GM23338 (cell line): ENCODE measurements at regions not wholly inside any gene's neighbourhood (a gene's known extent, or its start where the extent isn't known, plus 50 kb on each side); places are given as distances from the start of the nearest gene placed in this dataset.

ENCODE experiments used
- CREB1 ChIP-seq: fragments of 250-450 bp; sonication (Bioruptor Pico); IDR thresholded peaks from 2 replicates; pipeline ENCODE4 v1.5.0; 2020; ENCODE audit warnings: low read depth, mild to moderate bottlenecking, moderate library complexity
- CTCF ChIP-seq, 2 experiments: fragments of 200-600 bp in 1 of 2; sonication (generic) in 1 of 2; conservative IDR thresholded peaks; 2 replicates each; pipeline versions ENCODE4 v1.5.1 to v1.6.1; 2016 to 2017; ENCODE audit warnings: antibody characterized with exemption in 2 of 2, low read depth in 2 of 2, mild to moderate bottlenecking in 2 of 2, moderate library complexity in 1 of 2
- ETS1 ChIP-seq: IDR thresholded peaks from 2 replicates; pipeline ENCODE4 v1.6.1; 2016; ENCODE audit warnings: antibody characterized with exemption
- EZH2 ChIP-seq: fragments of 200-600 bp; sonication (generic); IDR thresholded peaks from one replicate; pipeline ENCODE4 v1.8.0; 2017; ENCODE audit warnings: antibody characterized with exemption, mild to moderate bottlenecking, low read depth; ENCODE audit not compliant: unreplicated experiment
- EZH2phosphoT487 ChIP-seq: fragments of 200-600 bp; sonication (generic); IDR thresholded peaks from one replicate; pipeline ENCODE4 v1.8.1; 2018; ENCODE audit warnings: antibody characterized with exemption; ENCODE audit not compliant: unreplicated experiment
- JUNB ChIP-seq: IDR thresholded peaks from one replicate; pipeline ENCODE4 v1.6.1; 2016; ENCODE audit warnings: antibody characterized with exemption; ENCODE audit not compliant: unreplicated experiment
- NANOG ChIP-seq: IDR thresholded peaks from 2 replicates; pipeline ENCODE4 v1.6.1; 2016; ENCODE audit warnings: antibody characterized with exemption, borderline replicate concordance
- POLR2AphosphoS5 ChIP-seq: IDR thresholded peaks from 2 replicates; pipeline ENCODE4 v1.6.1; 2016; ENCODE audit warnings: antibody characterized with exemption, low read depth
- REST ChIP-seq: IDR thresholded peaks from one replicate; pipeline ENCODE4 v1.6.1; 2018; ENCODE audit warnings: antibody characterized with exemption; ENCODE audit not compliant: unreplicated experiment
- STAT1 ChIP-seq: IDR thresholded peaks from one replicate; pipeline ENCODE4 v1.6.1; 2016; ENCODE audit warnings: antibody characterized with exemption; ENCODE audit not compliant: unreplicated experiment
- ZNF114 ChIP-seq: fragments of 250-450 bp; sonication (Bioruptor Pico); IDR thresholded peaks from 2 replicates; pipeline ENCODE4 v1.5.0; 2020; ENCODE audit warnings: mild to moderate bottlenecking, moderate library complexity
- ZNF331 ChIP-seq: fragments of 250-450 bp; sonication (Bioruptor Pico); IDR thresholded peaks from 2 replicates; pipeline ENCODE4 v1.5.0; 2020; ENCODE audit warnings: low read depth, mild to moderate bottlenecking, moderate library complexity
- TF ChIP-seq, protein P1 (sequence below): fragments of 250-450 bp; sonication (Bioruptor Pico); IDR thresholded peaks from 2 replicates; pipeline ENCODE4 v1.5.0; 2020; ENCODE audit warnings: mild to moderate bottlenecking, moderate library complexity

- TF ChIP-seq CTCF (conservative IDR thresholded peaks at IDR 0.05; ENCODE audit: low read depth in 2 of 2), result no peak
- no peak for TF ChIP-seq JUNB
- TF ChIP-seq EZH2, result no peak
- no peak for TF ChIP-seq POLR2AphosphoS5
- TF ChIP-seq REST, result no peak
- TF ChIP-seq CREB1, result no peak
- TF ChIP-seq EZH2phosphoT487, result no peak
- no peak for TF ChIP-seq NANOG
- no peak for TF ChIP-seq ZNF114 (CRISPR knock-in tag)
- no peak for TF ChIP-seq STAT1
- no peak for TF ChIP-seq ETS1
- TF ChIP-seq ZNF331 (CRISPR knock-in tag), result no peak
- TF ChIP-seq, protein P1, sequence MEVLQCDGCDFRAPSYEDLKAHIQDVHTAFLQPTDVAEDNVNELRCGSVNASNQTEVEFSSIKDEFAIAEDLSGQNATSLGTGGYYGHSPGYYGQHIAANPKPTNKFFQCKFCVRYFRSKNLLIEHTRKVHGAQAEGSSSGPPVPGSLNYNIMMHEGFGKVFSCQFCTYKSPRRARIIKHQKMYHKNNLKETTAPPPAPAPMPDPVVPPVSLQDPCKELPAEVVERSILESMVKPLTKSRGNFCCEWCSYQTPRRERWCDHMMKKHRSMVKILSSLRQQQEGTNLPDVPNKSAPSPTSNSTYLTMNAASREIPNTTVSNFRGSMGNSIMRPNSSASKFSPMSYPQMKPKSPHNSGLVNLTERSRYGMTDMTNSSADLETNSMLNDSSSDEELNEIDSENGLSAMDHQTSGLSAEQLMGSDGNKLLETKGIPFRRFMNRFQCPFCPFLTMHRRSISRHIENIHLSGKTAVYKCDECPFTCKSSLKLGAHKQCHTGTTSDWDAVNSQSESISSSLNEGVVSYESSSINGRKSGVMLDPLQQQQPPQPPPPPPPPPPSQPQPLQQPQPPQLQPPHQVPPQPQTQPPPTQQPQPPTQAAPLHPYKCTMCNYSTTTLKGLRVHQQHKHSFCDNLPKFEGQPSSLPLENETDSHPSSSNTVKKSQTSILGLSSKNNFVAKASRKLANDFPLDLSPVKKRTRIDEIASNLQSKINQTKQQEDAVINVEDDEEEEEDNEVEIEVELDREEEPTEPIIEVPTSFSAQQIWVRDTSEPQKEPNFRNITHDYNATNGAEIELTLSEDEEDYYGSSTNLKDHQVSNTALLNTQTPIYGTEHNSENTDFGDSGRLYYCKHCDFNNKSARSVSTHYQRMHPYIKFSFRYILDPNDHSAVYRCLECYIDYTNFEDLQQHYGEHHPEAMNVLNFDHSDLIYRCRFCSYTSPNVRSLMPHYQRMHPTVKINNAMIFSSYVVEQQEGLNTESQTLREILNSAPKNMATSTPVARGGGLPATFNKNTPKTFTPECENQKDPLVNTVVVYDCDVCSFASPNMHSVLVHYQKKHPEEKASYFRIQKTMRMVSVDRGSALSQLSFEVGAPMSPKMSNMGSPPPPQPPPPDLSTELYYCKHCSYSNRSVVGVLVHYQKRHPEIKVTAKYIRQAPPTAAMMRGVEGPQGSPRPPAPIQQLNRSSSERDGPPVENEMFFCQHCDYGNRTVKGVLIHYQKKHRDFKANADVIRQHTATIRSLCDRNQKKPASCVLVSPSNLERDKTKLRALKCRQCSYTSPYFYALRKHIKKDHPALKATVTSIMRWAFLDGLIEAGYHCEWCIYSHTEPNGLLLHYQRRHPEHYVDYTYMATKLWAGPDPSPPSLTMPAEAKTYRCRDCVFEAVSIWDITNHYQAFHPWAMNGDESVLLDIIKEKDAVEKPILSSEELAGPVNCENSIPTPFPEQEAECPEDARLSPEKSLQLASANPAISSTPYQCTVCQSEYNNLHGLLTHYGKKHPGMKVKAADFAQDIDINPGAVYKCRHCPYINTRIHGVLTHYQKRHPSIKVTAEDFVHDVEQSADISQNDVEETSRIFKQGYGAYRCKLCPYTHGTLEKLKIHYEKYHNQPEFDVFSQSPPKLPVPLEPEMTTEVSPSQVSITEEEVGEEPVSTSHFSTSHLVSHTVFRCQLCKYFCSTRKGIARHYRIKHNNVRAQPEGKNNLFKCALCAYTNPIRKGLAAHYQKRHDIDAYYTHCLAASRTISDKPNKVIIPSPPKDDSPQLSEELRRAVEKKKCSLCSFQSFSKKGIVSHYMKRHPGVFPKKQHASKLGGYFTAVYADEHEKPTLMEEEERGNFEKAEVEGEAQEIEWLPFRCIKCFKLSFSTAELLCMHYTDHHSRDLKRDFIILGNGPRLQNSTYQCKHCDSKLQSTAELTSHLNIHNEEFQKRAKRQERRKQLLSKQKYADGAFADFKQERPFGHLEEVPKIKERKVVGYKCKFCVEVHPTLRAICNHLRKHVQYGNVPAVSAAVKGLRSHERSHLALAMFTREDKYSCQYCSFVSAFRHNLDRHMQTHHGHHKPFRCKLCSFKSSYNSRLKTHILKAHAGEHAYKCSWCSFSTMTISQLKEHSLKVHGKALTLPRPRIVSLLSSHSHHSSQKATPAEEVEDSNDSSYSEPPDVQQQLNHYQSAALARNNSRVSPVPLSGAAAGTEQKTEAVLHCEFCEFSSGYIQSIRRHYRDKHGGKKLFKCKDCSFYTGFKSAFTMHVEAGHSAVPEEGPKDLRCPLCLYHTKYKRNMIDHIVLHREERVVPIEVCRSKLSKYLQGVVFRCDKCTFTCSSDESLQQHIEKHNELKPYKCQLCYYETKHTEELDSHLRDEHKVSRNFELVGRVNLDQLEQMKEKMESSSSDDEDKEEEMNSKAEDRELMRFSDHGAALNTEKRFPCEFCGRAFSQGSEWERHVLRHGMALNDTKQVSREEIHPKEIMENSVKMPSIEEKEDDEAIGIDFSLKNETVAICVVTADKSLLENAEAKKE (CRISPR knock-in tag), result no peak
These were observed 870.2 kb upstream of the C9orf72 start for GRCh38 chr9:28443461-28443860.
